T-helper 1 cell treated with Interleukin-12 subunit alpha and Interleukin-12 subunit beta and Interleukin-4 antibody, amounts not matched to agents 30 μg/mL and 1 μg/mL, for 36 hours (primary cell): ENCODE measurements at regions not wholly inside any gene's neighbourhood (a gene's known extent, or its start where the extent isn't known, plus 50 kb on each side); places are given as distances from the start of the nearest gene placed in this dataset.

ENCODE experiments used
- H3K27ac Mint-ChIP-seq: one replicate; pipeline ENCODE4 v1.8.0; 2021; ENCODE audit warnings: mild to moderate bottlenecking, mixed read lengths
- H3K27me3 Mint-ChIP-seq: one replicate; pipeline ENCODE4 v1.8.0; 2021; ENCODE audit warnings: low read depth, mixed read lengths
- H3K36me3 Mint-ChIP-seq: one replicate; pipeline ENCODE4 v1.8.0; 2021; ENCODE audit warnings: low read depth, mixed read lengths
- H3K4me1 Mint-ChIP-seq: one replicate; pipeline ENCODE4 v1.8.0; 2021; ENCODE audit warnings: low read depth, mixed read lengths
- H3K4me3 Mint-ChIP-seq: one replicate; pipeline ENCODE4 v1.8.0; 2021; ENCODE audit warnings: mild to moderate bottlenecking, moderate library complexity, mixed read lengths
- H3K9me3 Mint-ChIP-seq: one replicate; pipeline ENCODE4 v1.8.0; 2021; ENCODE audit warnings: mixed read lengths

DNA sequence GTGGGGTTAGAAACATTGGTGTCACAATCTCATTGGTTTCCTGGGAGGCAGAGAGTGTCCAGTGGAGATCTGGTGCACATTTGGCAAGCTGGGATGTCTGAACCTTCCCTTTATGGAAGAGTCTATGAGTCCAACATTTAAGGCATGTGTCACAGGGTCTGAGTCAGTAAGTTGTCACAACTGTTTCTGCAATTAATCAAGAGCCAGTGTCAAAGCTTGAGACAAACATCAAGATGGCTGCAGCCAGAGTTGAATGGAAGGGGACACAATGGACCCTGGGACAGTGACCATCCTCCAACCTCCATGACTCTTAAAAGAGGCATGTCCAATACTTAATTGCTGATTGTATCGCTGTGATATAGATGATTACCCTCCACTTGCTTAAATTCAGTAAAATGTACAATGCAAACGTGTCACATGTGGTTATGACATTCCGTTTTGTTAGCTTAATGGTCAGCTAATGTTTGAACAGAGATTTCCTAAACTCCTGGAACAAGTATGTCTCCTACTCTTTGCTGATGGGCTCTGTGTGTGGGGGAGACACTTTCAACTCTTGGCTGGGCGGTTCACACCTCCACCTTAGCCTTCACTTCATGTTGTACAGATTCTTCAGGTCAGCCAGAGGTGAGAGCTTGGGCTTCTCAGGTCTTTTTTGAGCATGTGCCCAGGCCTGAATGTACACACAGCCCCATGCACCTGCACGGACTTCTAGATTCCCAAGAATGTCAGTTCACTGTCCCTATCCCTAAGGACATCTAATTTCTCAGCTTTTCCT lies 79.9 kb upstream of the PRR23E start:
- Mint-ChIP-seq H3K9me3 (peaks cover 4% of the 10 kb centered on the region), H3K4me3 (no peak overlapping the region), H3K36me3 (no peaks in the 10 kb centered on the region), H3K27me3 (no peaks in the 10 kb centered on the region), H3K27ac (no peak overlapping the region), H3K4me1 (no peaks in the 10 kb centered on the region)

DNA sequence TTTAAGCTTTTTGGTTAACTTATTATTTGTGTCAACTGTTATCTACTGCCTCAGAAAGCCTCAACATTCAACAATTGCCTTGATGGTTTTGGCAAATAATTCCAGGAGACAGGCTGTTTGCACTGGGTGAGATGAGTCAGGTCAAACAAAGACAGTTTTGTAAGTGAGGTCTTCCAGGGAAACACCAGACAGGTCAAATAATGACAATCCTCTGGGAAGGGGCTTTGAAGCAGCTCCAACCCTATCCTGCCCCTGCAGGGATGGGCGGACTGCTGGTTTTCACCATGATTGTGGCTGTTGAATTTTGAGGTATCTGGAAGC lies 79.4 kb upstream of the PRR23E start:
- H3K4me1 Mint-ChIP-seq, result no peaks in the 10 kb centered on the region
- H3K27me3 Mint-ChIP-seq, result peaks cover 2% of the 10 kb centered on the region
- H3K27ac Mint-ChIP-seq, result no peak overlapping the region
- H3K4me3 Mint-ChIP-seq, result no peak overlapping the region
- H3K36me3 Mint-ChIP-seq, result no peaks in the 10 kb centered on the region
- H3K9me3 Mint-ChIP-seq, result peaks cover 4% of the 10 kb centered on the region

DNA sequence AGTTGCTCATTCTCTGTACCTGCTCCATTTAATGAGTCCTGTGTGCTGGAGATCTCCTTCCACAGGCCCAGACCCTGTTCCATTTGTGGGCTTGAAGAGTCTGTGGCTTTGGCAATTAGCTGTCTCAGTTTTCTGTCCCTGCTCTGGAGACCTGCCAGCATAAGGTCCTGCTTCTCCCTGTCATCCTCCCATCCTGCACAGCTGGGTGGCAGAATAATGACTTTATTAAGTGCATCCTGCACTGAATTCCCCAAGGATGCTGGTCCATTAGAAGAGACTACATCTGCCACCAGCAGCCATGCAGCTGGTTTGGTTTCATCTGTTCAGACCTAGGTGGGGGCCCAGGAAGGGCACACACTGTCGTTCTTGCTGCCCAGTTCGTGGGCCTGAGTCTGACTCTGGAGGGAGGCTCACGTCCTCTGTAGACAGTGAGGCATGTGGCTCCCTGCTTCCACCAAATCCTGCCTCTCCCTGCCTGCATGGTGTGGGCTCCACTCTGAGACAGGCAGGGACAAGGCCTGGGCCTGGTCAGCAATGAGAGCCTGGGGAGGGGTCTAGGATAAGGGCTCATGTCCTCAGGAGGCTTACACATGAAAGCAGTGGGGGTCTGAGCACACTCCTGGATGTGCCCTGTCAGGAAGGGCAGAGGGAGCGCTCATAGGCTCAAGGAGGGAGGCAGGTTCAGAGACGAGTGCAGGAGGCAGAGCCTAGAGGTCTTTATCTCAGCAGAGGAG lies 78.4 kb upstream of the PRR23E start:
- H3K36me3 Mint-ChIP-seq, result no peaks in the 10 kb centered on the region
- H3K4me1 Mint-ChIP-seq, result no peaks in the 10 kb centered on the region
- no peak overlapping the region for H3K4me3 Mint-ChIP-seq
- peaks cover 4% of the 10 kb centered on the region for H3K27me3 Mint-ChIP-seq
- no peak overlapping the region for H3K27ac Mint-ChIP-seq
- H3K9me3 Mint-ChIP-seq, result peaks cover 4% of the 10 kb centered on the region

GRCh38 chr3:127115691-127116351 lies 77.1 kb upstream of the PRR23E start:
- Mint-ChIP-seq H3K36me3 (no peaks in the 10 kb centered on the region), H3K9me3 (peaks cover 4% of the 10 kb centered on the region), H3K27ac (no peak overlapping the region), H3K4me1 (no peaks in the 10 kb centered on the region), H3K4me3 (no peak overlapping the region), H3K27me3 (peaks cover 4% of the 10 kb centered on the region)

DNA sequence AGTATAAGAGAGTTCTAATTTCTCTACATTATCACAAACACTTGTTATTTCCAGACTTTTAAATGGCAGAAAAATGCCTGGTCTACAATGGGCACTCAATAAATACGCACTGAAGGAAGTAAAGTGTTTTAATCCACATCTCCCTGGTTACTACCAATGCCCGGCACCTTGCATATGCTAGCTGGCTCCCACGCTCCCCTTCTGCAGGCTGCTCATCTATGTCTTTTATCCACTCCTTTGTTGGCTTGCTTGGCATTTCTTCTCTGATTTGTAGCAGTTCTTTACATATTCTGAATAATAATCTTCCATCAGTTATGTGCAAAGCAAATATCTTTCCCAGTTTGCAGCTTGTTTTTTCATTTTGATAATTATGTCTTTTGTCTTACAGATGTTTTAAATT lies 74.6 kb upstream of the PRR23E start:
- peaks cover 4% of the 10 kb centered on the region for H3K27me3 Mint-ChIP-seq
- H3K27ac Mint-ChIP-seq, result no peak overlapping the region
- H3K9me3 Mint-ChIP-seq, result peaks cover under 1% of the 10 kb centered on the region
- H3K4me3 Mint-ChIP-seq, result no peak overlapping the region
- no peaks in the 10 kb centered on the region for H3K4me1 Mint-ChIP-seq
- H3K36me3 Mint-ChIP-seq, result no peaks in the 10 kb centered on the region

DNA sequence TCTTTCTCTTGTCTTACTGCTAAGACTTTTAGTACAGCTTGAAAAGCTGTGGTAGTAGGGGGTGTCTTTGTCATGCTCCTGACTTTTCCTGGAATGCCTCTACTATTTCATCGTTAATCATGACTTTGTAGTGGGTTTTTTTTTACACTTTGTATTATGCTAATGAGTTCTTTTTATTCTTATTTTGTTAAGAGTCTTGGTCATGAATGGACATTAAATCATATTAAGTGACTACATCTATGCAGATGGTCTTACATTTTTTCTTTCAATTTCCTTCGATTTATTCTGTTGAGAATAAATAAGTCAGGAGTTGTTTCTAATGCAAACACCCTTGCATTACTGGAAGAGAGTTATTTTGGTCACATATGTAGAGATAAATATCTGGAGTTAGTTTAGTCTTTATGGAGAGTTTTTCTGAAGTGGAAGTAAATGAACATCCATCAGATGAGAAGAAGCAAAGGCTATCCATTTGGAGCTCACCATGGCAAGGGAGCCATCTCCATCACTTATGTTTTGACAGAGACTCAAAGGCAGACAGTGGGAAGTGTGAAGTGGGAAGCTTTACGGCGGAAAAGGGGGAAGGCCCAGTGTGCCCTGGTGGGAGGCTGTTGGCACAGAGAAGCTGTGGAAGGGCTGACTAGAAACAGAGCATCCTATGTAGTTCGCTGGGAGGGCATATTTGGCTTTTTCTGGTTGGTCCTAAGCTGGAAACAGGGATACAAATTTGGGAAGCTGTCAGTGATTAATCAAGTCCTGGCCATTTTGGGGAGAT lies 73.1 kb upstream of the PRR23E start:
- Mint-ChIP-seq H3K27me3 (peaks cover 4% of the 10 kb centered on the region), H3K4me1 (no peaks in the 10 kb centered on the region), H3K27ac (no peak overlapping the region), H3K4me3 (no peak overlapping the region), H3K9me3 (no peaks in the 10 kb centered on the region), H3K36me3 (no peaks in the 10 kb centered on the region)

GRCh38 chr3:127120851-127121647 lies 71.9 kb upstream of the PRR23E start:
- Mint-ChIP-seq H3K4me3 (no peak overlapping the region), H3K36me3 (no peaks in the 10 kb centered on the region), H3K9me3 (no peaks in the 10 kb centered on the region), H3K27ac (no peak overlapping the region), H3K27me3 (peaks cover 4% of the 10 kb centered on the region), H3K4me1 (no peaks in the 10 kb centered on the region)

DNA sequence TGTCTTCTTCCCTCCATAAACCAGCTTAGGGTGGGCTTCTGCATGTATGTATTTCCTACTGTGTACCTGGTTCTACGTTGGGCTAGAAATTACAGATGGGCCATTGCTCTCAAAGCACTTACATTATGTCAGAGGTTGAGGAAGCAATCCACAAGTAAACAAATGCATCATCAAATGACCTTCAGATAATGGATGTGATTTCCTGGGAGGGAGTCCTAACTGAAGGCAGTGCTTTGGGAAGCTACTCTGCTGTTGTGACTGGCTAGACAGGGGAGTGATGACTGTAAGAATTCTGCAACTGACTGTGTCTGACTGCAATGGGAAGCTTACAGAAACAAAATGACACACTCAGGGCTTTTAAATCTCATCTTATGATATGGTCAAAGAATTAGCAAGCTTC lies 71.0 kb upstream of the PRR23E start:
- Mint-ChIP-seq H3K9me3 (no peaks in the 10 kb centered on the region), H3K27ac (no peak overlapping the region), H3K27me3 (peaks cover 4% of the 10 kb centered on the region), H3K4me3 (no peak overlapping the region), H3K4me1 (no peaks in the 10 kb centered on the region), H3K36me3 (no peaks in the 10 kb centered on the region)

DNA sequence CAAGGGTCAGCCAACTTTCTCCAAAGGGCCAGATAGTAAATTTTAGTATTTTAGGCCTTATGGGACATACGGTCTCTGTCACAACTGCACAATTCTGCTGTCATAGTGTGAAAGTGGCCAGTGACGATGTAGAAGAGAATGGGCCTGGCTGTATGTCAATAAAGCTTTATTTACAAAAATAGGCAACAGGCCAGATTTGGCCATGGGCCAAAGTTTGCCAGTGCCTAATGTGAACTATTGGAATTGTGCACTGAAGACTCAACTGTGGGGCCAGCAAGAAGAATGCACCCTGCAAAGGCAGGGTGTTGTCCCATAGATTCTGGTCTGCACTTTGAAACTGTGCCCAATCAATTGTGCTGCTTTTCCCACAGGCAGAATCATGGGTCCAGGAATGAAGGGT lies 69.4 kb upstream of the PRR23E start:
- no peak overlapping the region for H3K4me3 Mint-ChIP-seq

GRCh38 chr3:127124120-127124519 lies 68.8 kb upstream of the PRR23E start:
- Mint-ChIP-seq H3K4me1 (no peaks in the 10 kb centered on the region), H3K9me3 (no peaks in the 10 kb centered on the region), H3K4me3 (no peak overlapping the region), H3K27me3 (no peaks in the 10 kb centered on the region), H3K27ac (no peak overlapping the region), H3K36me3 (no peaks in the 10 kb centered on the region)

More for the DNA sequence above, 69.4 kb upstream of the PRR23E start:
- H3K27me3 Mint-ChIP-seq, result peaks cover 2% of the 10 kb centered on the region
- no peaks in the 10 kb centered on the region for H3K36me3 Mint-ChIP-seq
- H3K9me3 Mint-ChIP-seq, result no peaks in the 10 kb centered on the region
- no peaks in the 10 kb centered on the region for H3K4me1 Mint-ChIP-seq
- no peak overlapping the region for H3K27ac Mint-ChIP-seq

GRCh38 chr3:127131424-127132170 lies 61.3 kb upstream of the PRR23E start:
- H3K4me1 Mint-ChIP-seq, result no peaks in the 10 kb centered on the region
- H3K4me3 Mint-ChIP-seq, result no peak overlapping the region
- no peak overlapping the region for H3K27ac Mint-ChIP-seq
- no peaks in the 10 kb centered on the region for H3K36me3 Mint-ChIP-seq
- peaks cover 15% of the 10 kb centered on the region for H3K27me3 Mint-ChIP-seq
- no peaks in the 10 kb centered on the region for H3K9me3 Mint-ChIP-seq

DNA sequence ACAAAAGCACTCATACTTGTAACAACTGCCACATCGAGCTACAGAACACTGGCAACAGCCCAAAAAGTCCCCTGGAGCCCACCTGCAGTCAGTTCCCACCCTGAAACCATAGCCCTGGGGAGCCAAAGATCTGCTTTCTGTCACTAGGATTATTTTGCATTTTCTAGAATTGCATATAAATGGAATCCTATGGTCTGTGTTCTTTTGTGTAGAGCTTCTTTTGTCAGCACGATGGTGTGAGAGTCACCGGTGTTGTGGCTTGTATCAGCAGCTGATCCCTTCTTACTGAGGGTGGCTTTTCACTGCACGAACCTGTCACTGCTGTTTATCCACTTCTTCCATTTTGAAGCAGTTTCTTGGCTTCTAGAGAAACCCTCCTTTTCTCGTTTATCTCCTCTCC lies 60.1 kb upstream of the PRR23E start:
- Mint-ChIP-seq H3K4me3 (no peak overlapping the region), H3K9me3 (no peaks in the 10 kb centered on the region), H3K36me3 (no peaks in the 10 kb centered on the region), H3K4me1 (no peaks in the 10 kb centered on the region), H3K27me3 (peaks cover 28% of the 10 kb centered on the region), H3K27ac (no peak overlapping the region)

- Mint-ChIP-seq H3K4me1 (no peaks in the 10 kb centered on the region), H3K4me3 (no peak overlapping the region), H3K36me3 (no peaks in the 10 kb centered on the region), H3K27me3 (peaks cover 29% of the 10 kb centered on the region), H3K27ac (no peak overlapping the region), H3K9me3 (no peaks in the 10 kb centered on the region)
These were observed 59.0 kb upstream of the PRR23E start for GRCh38 chr3:127133971-127134370.
